HL-60 (cell line): ENCODE measurements at regions not wholly inside any gene's neighbourhood (a gene's known extent, or its start where the extent isn't known, plus 50 kb on each side); places are given as distances from the start of the nearest gene placed in this dataset.

Experiments
- DNase-seq, 2 experiments: peaks; one replicate each; pipeline ENCODE4 v3.0.0-alpha.2; 2010 to 2020; ENCODE audit warnings: low read depth in 1 of 2, low spot score in 1 of 2
- H3K27ac ChIP-seq: fragments of 250-450 bp; sonication (Bioruptor Pico); replicated peaks from 2 replicates; pipeline ENCODE4 v1.5.1; 2020; ENCODE audit warnings: mild to moderate bottlenecking, moderate library complexity
- H3K27me3 ChIP-seq: fragments of 250-450 bp; sonication (Bioruptor Pico); 2 replicates; pipeline ENCODE4 v1.5.1; 2021; ENCODE audit warnings: mild to moderate bottlenecking, moderate library complexity; ENCODE audit not compliant: insufficient read depth, poor library complexity, severe bottlenecking
- H3K4me3 ChIP-seq: replicated peaks from 2 replicates; pipeline ENCODE4 v1.5.1; 2011; ENCODE audit warnings: mild to moderate bottlenecking, control low read depth, low read length; ENCODE audit not compliant: insufficient read depth
- GABPA ChIP-seq: IDR thresholded peaks from 2 replicates; pipeline ENCODE4 v1.6.1; 2012; ENCODE audit warnings: low read depth
- POLR2AphosphoS5 ChIP-seq: IDR thresholded peaks from 2 replicates; pipeline ENCODE4 v1.6.1; 2012; ENCODE audit warnings: low read depth
- SPI1 ChIP-seq: IDR thresholded peaks from 2 replicates; pipeline ENCODE4 v1.6.1; 2012; ENCODE audit warnings: low read depth, mild to moderate bottlenecking, borderline replicate concordance
- TF ChIP-seq, protein P1 (sequence below): IDR thresholded peaks from one replicate; pipeline ENCODE4 v1.5.1; 2011; ENCODE audit warnings: low read length, control low read depth, inconsistent platforms; ENCODE audit not compliant: insufficient read depth
- TF ChIP-seq, protein P2 (sequence below): IDR thresholded peaks from 2 replicates; pipeline ENCODE4 v1.6.1; 2012; ENCODE audit warnings: low read depth; ENCODE audit not compliant: insufficient replicate concordance

- TF ChIP-seq, protein P1, sequence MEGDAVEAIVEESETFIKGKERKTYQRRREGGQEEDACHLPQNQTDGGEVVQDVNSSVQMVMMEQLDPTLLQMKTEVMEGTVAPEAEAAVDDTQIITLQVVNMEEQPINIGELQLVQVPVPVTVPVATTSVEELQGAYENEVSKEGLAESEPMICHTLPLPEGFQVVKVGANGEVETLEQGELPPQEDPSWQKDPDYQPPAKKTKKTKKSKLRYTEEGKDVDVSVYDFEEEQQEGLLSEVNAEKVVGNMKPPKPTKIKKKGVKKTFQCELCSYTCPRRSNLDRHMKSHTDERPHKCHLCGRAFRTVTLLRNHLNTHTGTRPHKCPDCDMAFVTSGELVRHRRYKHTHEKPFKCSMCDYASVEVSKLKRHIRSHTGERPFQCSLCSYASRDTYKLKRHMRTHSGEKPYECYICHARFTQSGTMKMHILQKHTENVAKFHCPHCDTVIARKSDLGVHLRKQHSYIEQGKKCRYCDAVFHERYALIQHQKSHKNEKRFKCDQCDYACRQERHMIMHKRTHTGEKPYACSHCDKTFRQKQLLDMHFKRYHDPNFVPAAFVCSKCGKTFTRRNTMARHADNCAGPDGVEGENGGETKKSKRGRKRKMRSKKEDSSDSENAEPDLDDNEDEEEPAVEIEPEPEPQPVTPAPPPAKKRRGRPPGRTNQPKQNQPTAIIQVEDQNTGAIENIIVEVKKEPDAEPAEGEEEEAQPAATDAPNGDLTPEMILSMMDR: no peak
- no peak for TF ChIP-seq SPI1
- Histone ChIP-seq H3K4me3 (no peak overlapping the region), H3K27me3 (no peaks in the 10 kb centered on the region), H3K27ac (no peak overlapping the region)
- no peak for DNase-seq
Measured at GRCh38 chr2:194618432-194618831, 1038.6 kb upstream of the SLC39A10 start.

DNA sequence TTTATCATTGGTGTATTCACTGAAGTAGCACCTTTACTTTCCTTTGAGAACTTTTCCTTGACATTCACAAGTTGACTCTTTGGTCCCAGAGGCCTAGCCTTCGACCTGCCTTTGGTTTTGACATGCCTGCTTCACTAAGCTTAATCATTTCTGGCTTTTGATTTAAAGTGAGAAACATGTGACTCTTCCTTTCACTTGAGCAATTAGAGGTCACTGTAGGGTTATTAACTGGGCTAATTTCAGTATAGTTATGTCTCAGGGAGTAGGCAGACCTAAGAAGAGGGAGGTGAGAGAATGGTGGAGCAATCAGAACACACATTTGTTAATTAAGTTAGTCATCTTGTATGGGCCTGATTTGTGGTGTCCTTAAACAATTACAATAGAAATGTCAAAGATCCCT lies 1040.7 kb upstream of the SLC39A10 start:
- no peak for DNase-seq
- Histone ChIP-seq H3K27me3 (no peaks in the 10 kb centered on the region), H3K4me3 (no peak overlapping the region), H3K27ac (no peak overlapping the region)
- no peak for TF ChIP-seq GABPA
- TF ChIP-seq, protein P1: no peak
- TF ChIP-seq SPI1: no peak
- TF ChIP-seq, protein P2, sequence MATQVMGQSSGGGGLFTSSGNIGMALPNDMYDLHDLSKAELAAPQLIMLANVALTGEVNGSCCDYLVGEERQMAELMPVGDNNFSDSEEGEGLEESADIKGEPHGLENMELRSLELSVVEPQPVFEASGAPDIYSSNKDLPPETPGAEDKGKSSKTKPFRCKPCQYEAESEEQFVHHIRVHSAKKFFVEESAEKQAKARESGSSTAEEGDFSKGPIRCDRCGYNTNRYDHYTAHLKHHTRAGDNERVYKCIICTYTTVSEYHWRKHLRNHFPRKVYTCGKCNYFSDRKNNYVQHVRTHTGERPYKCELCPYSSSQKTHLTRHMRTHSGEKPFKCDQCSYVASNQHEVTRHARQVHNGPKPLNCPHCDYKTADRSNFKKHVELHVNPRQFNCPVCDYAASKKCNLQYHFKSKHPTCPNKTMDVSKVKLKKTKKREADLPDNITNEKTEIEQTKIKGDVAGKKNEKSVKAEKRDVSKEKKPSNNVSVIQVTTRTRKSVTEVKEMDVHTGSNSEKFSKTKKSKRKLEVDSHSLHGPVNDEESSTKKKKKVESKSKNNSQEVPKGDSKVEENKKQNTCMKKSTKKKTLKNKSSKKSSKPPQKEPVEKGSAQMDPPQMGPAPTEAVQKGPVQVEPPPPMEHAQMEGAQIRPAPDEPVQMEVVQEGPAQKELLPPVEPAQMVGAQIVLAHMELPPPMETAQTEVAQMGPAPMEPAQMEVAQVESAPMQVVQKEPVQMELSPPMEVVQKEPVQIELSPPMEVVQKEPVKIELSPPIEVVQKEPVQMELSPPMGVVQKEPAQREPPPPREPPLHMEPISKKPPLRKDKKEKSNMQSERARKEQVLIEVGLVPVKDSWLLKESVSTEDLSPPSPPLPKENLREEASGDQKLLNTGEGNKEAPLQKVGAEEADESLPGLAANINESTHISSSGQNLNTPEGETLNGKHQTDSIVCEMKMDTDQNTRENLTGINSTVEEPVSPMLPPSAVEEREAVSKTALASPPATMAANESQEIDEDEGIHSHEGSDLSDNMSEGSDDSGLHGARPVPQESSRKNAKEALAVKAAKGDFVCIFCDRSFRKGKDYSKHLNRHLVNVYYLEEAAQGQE: no peak
- no peak for TF ChIP-seq POLR2AphosphoS5

GRCh38 chr2:194610297-194610696 lies 1046.7 kb upstream of the SLC39A10 start:
- DNase-seq: no peak
- Histone ChIP-seq H3K27ac (no peak overlapping the region), H3K4me3 (no peak overlapping the region), H3K27me3 (no peaks in the 10 kb centered on the region)
- TF ChIP-seq, protein P2: no peak
- TF ChIP-seq, protein P1: no peak
- TF ChIP-seq SPI1 (no peak), POLR2AphosphoS5 (no peak), GABPA (no peak)

- no peak overlapping the region for H3K27ac ChIP-seq
- no peak for TF ChIP-seq POLR2AphosphoS5
- TF ChIP-seq, protein P2: no peak
- TF ChIP-seq, protein P1: no peak
- no peak for TF ChIP-seq GABPA
- no peak for TF ChIP-seq SPI1
- DNase-seq: no peak
- no peaks in the 10 kb centered on the region for H3K27me3 ChIP-seq
- H3K4me3 ChIP-seq: no peak overlapping the region
Measured at GRCh38 chr2:194603429-194603828, 1053.6 kb upstream of the SLC39A10 start.
